ENCODE measurements at regions not wholly inside any gene's neighbourhood (a gene's known extent, or its start where the extent isn't known, plus 50 kb on each side); places are given as distances from the start of the nearest gene placed in this dataset.

DNA sequence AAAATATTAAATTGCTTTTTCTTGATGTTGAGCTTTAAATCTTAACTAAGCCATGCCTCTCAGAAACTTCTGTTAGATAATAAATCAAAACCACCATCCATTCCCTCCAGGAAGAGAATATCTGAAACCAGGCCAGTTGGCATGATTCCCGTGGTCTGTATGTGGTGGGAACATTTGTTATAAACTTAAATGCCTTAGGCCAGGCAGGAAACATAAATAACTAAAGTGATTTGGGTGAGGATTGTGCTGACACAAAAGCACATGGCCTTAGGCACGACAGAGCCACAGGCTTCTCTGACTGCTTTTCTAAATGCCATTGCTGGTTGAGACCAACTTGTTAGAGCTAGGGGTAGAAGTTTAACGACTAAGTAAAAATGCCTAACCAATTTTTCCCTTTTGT, 255.9 kb downstream of the GABRG2 start:
- Histone ChIP-seq H4K20me1 (ENCODE audit: control insufficient read depth, extremely low read depth, insufficient read depth, low read length) (no peaks in the 10 kb centered on the region), H3K36me3 (ENCODE audit: control insufficient read depth, insufficient read depth, low read length) (no peaks in the 10 kb centered on the region), H2AFZ (ENCODE audit: low read length) (no peak overlapping the region), H3K4me2 (ENCODE audit: extremely low read depth, insufficient read depth, low read length) (no peak overlapping the region), H3K27ac (ENCODE audit: insufficient read depth, low read length) (no peak overlapping the region), H3K4me3 (replicated peaks in 1 of 4; ENCODE audit: control extremely low read depth in 1 of 4, insufficient read depth in 1 of 4, low read depth in 3 of 4, low read length in 4 of 4) (no peak overlapping the region), H3K4me1 (ENCODE audit: control insufficient read depth, extremely low read depth, insufficient read depth, low read length) (no peaks in the 10 kb centered on the region), H3K9me3 (ENCODE audit: control insufficient read depth, insufficient read depth, low read depth, low read length) (no peaks in the 10 kb centered on the region), H3K9ac (ENCODE audit: insufficient read depth, low read length) (no peak overlapping the region), H3K27me3 (ENCODE audit: control insufficient read depth, insufficient read depth, low read length) (no peaks in the 10 kb centered on the region), H3K79me2 (ENCODE audit: control insufficient read depth, insufficient read depth, low read length) (no peaks in the 10 kb centered on the region)
- TF ChIP-seq, protein P1, sequence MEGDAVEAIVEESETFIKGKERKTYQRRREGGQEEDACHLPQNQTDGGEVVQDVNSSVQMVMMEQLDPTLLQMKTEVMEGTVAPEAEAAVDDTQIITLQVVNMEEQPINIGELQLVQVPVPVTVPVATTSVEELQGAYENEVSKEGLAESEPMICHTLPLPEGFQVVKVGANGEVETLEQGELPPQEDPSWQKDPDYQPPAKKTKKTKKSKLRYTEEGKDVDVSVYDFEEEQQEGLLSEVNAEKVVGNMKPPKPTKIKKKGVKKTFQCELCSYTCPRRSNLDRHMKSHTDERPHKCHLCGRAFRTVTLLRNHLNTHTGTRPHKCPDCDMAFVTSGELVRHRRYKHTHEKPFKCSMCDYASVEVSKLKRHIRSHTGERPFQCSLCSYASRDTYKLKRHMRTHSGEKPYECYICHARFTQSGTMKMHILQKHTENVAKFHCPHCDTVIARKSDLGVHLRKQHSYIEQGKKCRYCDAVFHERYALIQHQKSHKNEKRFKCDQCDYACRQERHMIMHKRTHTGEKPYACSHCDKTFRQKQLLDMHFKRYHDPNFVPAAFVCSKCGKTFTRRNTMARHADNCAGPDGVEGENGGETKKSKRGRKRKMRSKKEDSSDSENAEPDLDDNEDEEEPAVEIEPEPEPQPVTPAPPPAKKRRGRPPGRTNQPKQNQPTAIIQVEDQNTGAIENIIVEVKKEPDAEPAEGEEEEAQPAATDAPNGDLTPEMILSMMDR (conservative IDR thresholded peaks at IDR 0.05 in 1 of 2, IDR thresholded peaks at IDR 0.05 in 1 of 2; ENCODE audit: low read depth in 1 of 2, low read length in 2 of 2): no peak
- no peak for TF ChIP-seq EZH2 (IDR thresholded peaks at IDR 0.05; ENCODE audit: low read length, missing control alignments)
- DNase-seq (ENCODE audit: low read depth in 2 of 2): no peak

DNA sequence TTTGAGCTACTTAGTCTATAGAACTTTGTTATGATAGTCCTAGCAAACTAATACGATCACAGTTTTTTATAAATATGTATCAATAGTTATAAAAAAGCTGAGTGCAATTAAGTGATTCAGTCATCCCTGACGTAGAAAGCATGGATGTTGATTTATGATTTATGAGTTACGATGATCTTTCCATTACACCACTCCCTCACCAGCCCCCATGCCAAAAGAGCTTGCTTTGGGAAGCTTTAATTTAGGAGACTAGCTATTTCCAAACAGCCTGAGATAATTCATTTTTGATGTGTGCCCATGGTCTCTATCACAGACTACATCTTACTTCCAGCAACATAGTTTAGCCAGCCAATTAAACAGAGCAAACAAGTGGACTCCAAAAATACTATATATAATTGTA, 256.8 kb downstream of the GABRG2 start:
- H3K27ac ChIP-seq (ENCODE audit: insufficient read depth, low read length): no peak overlapping the region
- no peak overlapping the region for H3K9ac ChIP-seq (ENCODE audit: insufficient read depth, low read length)
- no peaks in the 10 kb centered on the region for H3K4me1 ChIP-seq (ENCODE audit: control insufficient read depth, extremely low read depth, insufficient read depth, low read length)
- no peak overlapping the region for H2AFZ ChIP-seq (ENCODE audit: low read length)
- no peaks in the 10 kb centered on the region for H3K79me2 ChIP-seq (ENCODE audit: control insufficient read depth, insufficient read depth, low read length)
- no peak for DNase-seq (ENCODE audit: low read depth in 2 of 2)
- no peaks in the 10 kb centered on the region for H4K20me1 ChIP-seq (ENCODE audit: control insufficient read depth, extremely low read depth, insufficient read depth, low read length)
- H3K4me2 ChIP-seq (ENCODE audit: extremely low read depth, insufficient read depth, low read length): no peak overlapping the region
- TF ChIP-seq EZH2 (IDR thresholded peaks at IDR 0.05; ENCODE audit: low read length, missing control alignments): no peak
- TF ChIP-seq, protein P1 (conservative IDR thresholded peaks at IDR 0.05 in 1 of 2, IDR thresholded peaks at IDR 0.05 in 1 of 2; ENCODE audit: low read depth in 1 of 2, low read length in 2 of 2): no peak
- H3K36me3 ChIP-seq (ENCODE audit: control insufficient read depth, insufficient read depth, low read length): no peaks in the 10 kb centered on the region
- no peaks in the 10 kb centered on the region for H3K27me3 ChIP-seq (ENCODE audit: control insufficient read depth, insufficient read depth, low read length)
- no peak overlapping the region for H3K4me3 ChIP-seq (replicated peaks in 1 of 4; ENCODE audit: control extremely low read depth in 1 of 4, insufficient read depth in 1 of 4, low read depth in 3 of 4, low read length in 4 of 4)
- H3K9me3 ChIP-seq (ENCODE audit: control insufficient read depth, insufficient read depth, low read depth, low read length): no peaks in the 10 kb centered on the region

DNA sequence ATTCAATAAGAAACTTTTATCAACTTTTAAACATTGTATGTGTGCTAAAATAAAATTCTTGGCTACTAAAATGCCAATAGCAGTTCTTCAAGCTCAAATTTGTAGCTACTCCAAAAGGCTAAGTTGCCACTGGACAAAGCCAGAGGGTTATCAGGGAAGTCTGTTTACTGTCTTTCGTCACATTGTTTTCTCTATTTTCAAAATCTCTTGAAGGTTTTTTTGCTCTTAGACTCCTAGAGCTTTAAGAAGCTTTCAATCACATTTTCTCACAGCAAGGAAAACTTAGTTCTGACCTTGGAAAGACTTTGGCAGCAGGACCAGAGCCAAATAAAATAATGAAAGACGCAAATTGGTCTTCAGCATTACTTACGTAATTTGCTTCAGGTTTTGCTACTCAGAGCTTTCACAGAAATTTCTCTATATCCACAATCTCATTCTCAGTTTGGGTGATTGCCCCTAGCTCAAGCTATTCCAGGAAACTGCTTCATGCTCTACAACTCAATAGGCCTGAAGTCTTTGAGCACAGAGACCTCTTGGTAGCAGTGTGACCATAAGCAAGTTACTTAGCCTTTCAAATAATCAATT, 257.7 kb downstream of the GABRG2 start:
- TF ChIP-seq, protein P1 (conservative IDR thresholded peaks at IDR 0.05 in 1 of 2, IDR thresholded peaks at IDR 0.05 in 1 of 2; ENCODE audit: low read depth in 1 of 2, low read length in 2 of 2): no peak
- no peak for TF ChIP-seq EZH2 (IDR thresholded peaks at IDR 0.05; ENCODE audit: low read length, missing control alignments)
- Histone ChIP-seq H3K36me3 (ENCODE audit: control insufficient read depth, insufficient read depth, low read length) (no peaks in the 10 kb centered on the region), H3K4me2 (ENCODE audit: extremely low read depth, insufficient read depth, low read length) (no peak overlapping the region), H3K27me3 (ENCODE audit: control insufficient read depth, insufficient read depth, low read length) (no peaks in the 10 kb centered on the region), H3K9me3 (ENCODE audit: control insufficient read depth, insufficient read depth, low read depth, low read length) (no peaks in the 10 kb centered on the region), H4K20me1 (ENCODE audit: control insufficient read depth, extremely low read depth, insufficient read depth, low read length) (no peaks in the 10 kb centered on the region), H2AFZ (ENCODE audit: low read length) (no peak overlapping the region), H3K4me1 (ENCODE audit: control insufficient read depth, extremely low read depth, insufficient read depth, low read length) (no peaks in the 10 kb centered on the region), H3K4me3 (replicated peaks in 1 of 4; ENCODE audit: control extremely low read depth in 1 of 4, insufficient read depth in 1 of 4, low read depth in 3 of 4, low read length in 4 of 4) (no peak overlapping the region), H3K9ac (ENCODE audit: insufficient read depth, low read length) (no peak overlapping the region), H3K27ac (ENCODE audit: insufficient read depth, low read length) (no peak overlapping the region), H3K79me2 (ENCODE audit: control insufficient read depth, insufficient read depth, low read length) (no peaks in the 10 kb centered on the region)
- DNase-seq (ENCODE audit: low read depth in 2 of 2): no peak
